ENCODE measurements at regions not wholly inside any gene's neighbourhood (a gene's known extent, or its start where the extent isn't known, plus 50 kb on each side); places are given as distances from the start of the nearest gene placed in this dataset.

DNA sequence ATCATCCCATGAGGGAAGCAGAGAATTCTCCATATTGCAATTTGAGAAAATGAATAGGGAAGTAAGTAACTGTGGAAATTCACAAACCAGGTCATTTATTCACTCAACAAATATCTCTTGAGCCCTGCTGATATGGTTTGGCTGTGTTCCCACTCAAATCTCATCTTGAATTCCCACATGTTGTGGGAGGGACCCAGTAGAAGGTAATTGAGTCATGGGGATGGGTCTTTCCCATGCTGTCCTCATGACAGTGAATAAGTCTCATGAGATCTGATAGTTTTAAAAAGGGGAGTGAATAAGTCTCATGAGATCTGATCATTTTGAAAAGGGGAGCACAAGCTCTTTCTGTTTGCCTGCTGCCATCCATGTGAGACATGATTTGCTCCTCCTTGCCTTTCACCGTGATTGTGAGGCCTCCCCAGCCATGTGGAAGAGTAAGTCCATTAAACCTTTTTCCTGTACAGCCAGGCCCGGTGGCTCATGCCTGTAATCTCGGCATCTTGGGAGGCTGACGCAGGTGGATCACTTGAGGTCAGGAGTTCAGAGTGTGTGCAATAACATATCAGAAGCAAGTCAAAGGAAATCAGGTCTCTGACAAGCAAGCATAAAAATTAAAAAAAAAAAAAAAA is 193.2 kb downstream of the NDUFA10 start:
- DNase-seq (ENCODE audit: low spot score) = no peak

- peak; percentile 4 for DNase-seq (ENCODE audit: low spot score)
Observed at GRCh38 chr2:239831001-239831731, 194.0 kb downstream of the NDUFA10 start.

- DNase-seq (ENCODE audit: low spot score) = peak; percentile 12
Observed at GRCh38 chr2:239830121-239831000, 194.8 kb downstream of the NDUFA10 start.

- no peak for DNase-seq (ENCODE audit: low spot score)
Observed at GRCh38 chr2:239829326-239829725, 195.8 kb downstream of the NDUFA10 start.

- DNase-seq (ENCODE audit: low spot score) = peak; percentile 7
Observed at GRCh38 chr2:239828973-239829275, 196.2 kb downstream of the NDUFA10 start.

GRCh38 chr2:239828192-239828972 is 196.8 kb downstream of the NDUFA10 start:
- DNase-seq (ENCODE audit: low spot score) = peak; percentile 2

GRCh38 chr2:239827523-239827890 is 197.6 kb downstream of the NDUFA10 start:
- peak; percentile 2 for DNase-seq (ENCODE audit: low spot score)

DNA sequence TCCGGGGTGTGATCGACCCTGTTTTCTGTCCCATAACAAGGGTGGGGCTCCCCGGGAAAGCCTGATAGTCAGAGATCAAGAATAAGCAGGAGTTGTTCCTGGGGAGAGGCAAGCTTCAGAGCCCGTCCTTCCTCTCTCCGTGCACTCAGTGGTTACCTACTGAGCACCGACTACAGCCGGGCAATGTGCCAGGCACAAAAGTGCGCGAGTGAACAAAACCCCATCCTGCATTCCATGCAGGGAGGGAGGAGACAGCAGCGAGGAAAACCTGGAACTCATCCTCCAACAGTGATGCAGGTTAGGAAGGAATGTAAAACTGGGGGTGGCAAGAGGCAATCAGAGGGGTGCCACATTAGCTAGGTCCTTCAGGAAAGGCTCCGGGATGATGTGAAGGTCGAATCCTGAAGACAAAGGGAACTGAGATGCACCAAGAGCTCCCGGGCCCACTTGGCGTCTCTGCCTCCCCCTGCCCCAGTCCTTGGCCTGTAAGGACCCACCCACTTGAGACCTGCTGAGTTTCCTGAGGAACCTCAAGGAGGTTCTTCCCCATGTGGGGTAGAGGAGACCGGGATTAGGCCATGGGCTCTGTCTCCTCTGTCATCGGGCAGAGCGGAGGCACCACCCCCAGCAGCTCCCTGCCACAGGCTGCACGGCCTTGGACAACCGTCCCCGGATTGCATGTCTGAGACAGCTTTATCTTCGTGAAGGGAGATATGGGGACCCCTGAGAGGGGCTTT is 198.2 kb downstream of the NDUFA10 start:
- DNase-seq (ENCODE audit: low spot score) = peak; percentile 3

DNA sequence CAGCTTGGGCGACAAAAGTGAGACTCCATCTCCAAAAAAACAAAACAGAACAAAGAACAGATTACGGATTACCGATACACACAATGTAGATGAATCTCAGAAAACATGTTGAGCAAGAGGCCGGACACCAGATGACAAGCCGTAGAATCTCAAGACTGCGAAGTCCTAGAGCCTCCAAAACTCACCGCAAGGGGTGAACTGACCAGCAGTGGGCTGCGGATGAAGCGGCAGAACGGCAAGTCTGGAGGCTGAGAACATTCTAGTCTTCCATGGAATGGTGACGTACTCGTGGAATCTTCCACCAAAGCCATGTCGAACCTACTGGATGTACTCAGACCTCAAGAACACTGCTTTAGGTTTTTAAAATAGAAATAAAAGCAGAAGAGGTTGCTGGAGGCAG is 198.8 kb downstream of the NDUFA10 start:
- DNase-seq (ENCODE audit: low spot score) = peak; percentile 5

- peak; percentile 4 for DNase-seq (ENCODE audit: low spot score)
Observed at GRCh38 chr2:239825705-239825979, 199.5 kb downstream of the NDUFA10 start.

GRCh38 chr2:239824866-239825704 is 200.1 kb downstream of the NDUFA10 start:
- DNase-seq (ENCODE audit: low spot score) = peak; percentile 3

DNA sequence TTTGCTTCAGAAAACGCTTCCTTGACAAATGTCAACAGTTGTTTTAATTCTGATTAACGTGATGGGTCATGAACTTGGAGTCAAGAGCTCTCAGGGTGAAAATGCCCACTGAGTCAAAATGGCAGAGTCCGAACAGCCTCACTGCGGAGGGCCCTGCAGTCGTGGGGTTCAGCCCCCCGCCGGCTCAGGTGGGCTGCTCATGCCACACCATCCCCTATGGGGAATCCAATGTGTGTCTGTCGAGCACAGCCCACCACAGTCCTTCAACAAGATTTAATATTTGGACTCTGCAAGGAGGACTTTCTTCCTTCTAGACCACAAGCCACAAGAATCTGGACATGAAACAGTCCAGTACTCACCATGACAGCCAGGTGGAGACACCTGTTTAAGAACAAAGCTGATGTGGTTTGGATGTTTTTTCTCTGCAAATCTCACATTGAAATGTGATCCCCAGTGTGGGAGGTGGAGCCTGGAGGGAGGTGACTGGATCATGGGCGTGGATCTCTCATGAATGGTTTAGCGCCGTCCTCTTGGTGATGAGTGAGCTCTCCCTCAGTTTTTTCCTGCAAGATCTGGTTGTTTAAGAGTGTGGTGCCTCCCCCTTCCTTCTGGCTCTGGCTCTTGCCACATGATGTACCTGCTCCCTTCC is 201.0 kb downstream of the NDUFA10 start:
- DNase-seq (ENCODE audit: low spot score) = peak; percentile 7

DNA sequence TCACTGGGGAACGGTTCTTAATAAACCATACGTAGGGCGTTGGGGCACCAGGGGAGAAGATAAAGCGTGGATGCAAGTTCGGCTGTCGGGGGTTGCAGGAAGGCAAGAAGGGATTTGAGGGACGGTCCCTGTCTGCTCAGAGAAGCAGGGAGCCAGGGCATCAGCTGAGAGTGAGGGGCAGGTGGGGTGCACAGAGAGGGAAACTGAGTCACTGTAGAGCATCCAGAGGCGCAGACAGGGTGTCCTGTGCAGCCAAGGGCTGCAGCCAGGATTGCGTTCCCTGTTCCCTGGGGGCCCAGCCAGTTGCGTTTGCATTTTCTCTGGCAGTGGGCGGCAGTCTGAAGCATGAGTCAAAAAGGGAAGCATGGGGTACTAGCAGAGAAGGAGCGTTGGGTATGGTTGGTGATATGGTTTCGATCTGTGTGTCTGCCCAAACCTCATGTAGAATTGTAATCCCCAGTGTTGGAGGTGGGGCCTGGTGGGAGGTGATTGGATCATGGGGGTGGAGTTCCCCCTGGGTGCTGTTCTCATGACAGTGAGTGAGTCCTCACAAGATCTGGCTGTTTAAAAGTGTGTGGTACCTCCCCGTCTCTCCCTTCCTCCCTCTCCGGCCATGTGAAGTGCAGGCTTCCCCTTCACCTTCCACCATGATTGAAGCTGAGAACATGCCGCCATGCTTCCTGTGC is 202.9 kb downstream of the NDUFA10 start:
- DNase-seq (ENCODE audit: low spot score) = peak; percentile 5

GRCh38 chr2:239821694-239822075 is 203.5 kb downstream of the NDUFA10 start:
- peak; percentile 0 for DNase-seq (ENCODE audit: low spot score)

DNA sequence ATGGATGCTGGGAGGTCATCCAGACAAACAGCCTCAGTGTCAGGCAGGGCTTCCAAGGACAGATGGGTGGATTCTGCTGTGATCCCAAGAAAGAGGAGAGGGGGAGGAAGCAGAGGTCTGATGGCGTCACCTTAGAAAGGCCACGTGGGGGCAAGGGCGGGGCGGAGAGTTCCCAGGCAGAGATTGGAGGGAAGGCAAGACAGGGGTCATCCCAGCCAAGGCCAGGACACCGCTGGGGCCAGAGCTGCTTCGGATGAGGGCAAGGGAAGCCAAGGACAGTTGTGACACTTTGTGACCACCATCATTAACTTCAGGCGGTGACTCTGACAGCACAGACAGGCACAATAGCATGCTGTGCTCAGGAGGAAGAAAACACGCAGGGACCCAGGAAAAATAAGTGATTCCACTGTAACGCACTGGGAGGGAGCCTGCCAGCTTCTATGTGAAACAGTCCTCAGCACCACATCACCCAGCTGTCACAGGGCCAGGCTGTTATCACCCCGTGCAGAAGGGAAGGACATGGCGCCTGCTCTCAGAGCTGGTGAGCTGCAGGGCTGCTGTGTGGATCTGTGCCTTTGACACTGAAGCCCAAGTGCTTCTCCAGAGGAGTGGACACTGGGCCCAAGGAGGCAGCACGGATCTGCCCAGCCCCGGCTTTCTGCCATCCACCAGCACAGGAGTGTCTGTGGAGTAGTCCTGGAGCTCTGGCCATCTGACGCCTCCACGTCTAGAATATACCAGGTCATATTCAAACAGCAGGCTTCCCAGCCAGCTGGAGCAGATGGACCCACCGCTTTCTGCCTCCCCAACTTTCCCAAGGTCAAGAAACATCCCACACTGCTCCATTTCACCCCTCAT is 204.1 kb downstream of the NDUFA10 start:
- DNase-seq (ENCODE audit: low spot score) = peak; percentile 1

GRCh38 chr2:239819974-239820555 is 205.1 kb downstream of the NDUFA10 start:
- DNase-seq (ENCODE audit: low spot score) = no peak

DNA sequence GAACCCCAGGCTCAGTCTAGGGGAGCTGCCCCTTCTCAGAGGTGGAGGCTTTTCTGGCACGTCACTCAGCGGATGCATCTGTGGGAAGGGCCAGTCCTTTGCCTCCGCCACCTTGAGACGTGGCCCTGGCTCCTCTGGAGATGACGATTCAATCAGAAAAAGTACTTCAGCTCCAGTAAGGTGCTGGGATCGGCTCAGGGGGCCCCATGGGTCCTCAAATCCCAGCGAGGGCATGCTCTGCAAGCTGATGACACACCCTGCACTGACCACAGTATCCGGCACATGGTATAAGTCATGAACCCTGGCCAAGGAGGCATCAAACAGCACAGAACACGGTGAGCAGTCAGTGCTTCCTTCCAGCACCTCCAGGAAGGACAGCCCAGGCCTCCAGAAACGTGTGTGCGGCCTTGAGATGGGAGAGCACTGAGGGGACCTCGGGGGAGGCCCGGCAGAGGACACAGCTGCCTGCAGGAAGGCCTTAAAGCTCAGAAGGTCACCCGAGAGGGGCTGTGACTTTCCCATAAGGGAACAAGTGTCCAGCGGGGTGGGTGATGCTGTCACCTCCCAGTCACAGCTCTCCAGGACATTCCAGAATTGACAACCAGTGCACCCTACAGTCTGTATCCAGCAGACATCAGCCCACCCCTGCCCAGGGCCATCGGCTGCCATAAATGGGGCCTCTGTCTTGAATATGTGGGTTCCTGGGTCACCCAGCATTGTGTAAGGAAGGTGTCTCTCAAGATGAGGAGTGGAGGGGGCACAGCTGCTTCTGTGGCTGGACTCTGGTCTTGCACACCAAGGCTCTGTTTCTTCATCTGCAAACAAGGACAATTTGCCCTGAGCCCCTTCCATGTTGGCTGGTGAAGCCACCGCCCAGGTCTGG is 205.8 kb downstream of the NDUFA10 start:
- DNase-seq (ENCODE audit: low spot score) = no peak
